Body of pancreas (tissue), 4 donors: ENCODE measurements at regions not wholly inside any gene's neighbourhood (a gene's known extent, or its start where the extent isn't known, plus 50 kb on each side); places are given as distances from the start of the nearest gene placed in this dataset.

Experiments
- CTCF ChIP-seq, 7 experiments: fragments of 450-650 bp in 4 of 7; fragments of 200-600 bp in 3 of 7; sonication (generic) in 3 of 7; IDR thresholded peaks; one replicate each; pipeline ENCODE4 v1.5.1; 2016 to 2019; ENCODE audit warnings: antibody characterized with exemption in 7 of 7
- POLR2A ChIP-seq, 3 donors: fragments of 450-650 bp; IDR thresholded peaks; one replicate each; pipeline ENCODE4 v1.6.1; 2016; ENCODE audit warnings: antibody characterized with exemption in 3 of 3, mild to moderate bottlenecking in 2 of 3

- TF ChIP-seq CTCF (IDR thresholded peaks at IDR 0.05) (no peak), POLR2A (IDR thresholded peaks at IDR 0.05) (no peak)
Measured at GRCh38 chr13:110780422-110780821, 66.9 kb downstream of the ING1 start.
